ENCODE measurements at regions not wholly inside any gene's neighbourhood (a gene's known extent, or its start where the extent isn't known, plus 50 kb on each side); places are given as distances from the start of the nearest gene placed in this dataset.
"Not testable (repeated sequence)": the region's sequence is repeated elsewhere in the genome, so short reads cannot be mapped to it uniquely, and the experiment has no call there.

GRCh38 chr5:82639393-82640144, 361.4 kb upstream of the RPS23 start:
- DNase-seq: no peak

- no peak for DNase-seq
These were observed 358.4 kb upstream of the RPS23 start for GRCh38 chr5:82636591-82636990.

- no peak for DNase-seq
These were observed 357.6 kb upstream of the RPS23 start for GRCh38 chr5:82635561-82636288.

- no peak for DNase-seq
These were observed 350.3 kb upstream of the RPS23 start for GRCh38 chr5:82628364-82628910.

- DNase-seq: not testable (repeated sequence)
These were observed 348.9 kb upstream of the RPS23 start for GRCh38 chr5:82626905-82627591.

GRCh38 chr5:82626012-82626411, 347.9 kb upstream of the RPS23 start:
- not testable (repeated sequence) for DNase-seq

GRCh38 chr5:82624062-82624461, 345.9 kb upstream of the RPS23 start:
- no peak for DNase-seq

- DNase-seq: no peak
These were observed 344.8 kb upstream of the RPS23 start for GRCh38 chr5:82622711-82623514.

GRCh38 chr5:82622205-82622604, 344.1 kb upstream of the RPS23 start:
- DNase-seq: no peak

- DNase-seq: no peak
These were observed 342.9 kb upstream of the RPS23 start for GRCh38 chr5:82620957-82621600.

GRCh38 chr5:82619097-82619496, 340.9 kb upstream of the RPS23 start:
- no peak for DNase-seq

GRCh38 chr5:82614706-82615105, 336.6 kb upstream of the RPS23 start:
- no peak for DNase-seq

GRCh38 chr5:82613891-82614290, 335.7 kb upstream of the RPS23 start:
- DNase-seq: no peak

- DNase-seq: no peak
These were observed 332.5 kb upstream of the RPS23 start for GRCh38 chr5:82610686-82611085.

GRCh38 chr5:82605441-82605973, 327.4 kb upstream of the RPS23 start:
- no peak for DNase-seq

GRCh38 chr5:82603033-82603987, 325.2 kb upstream of the RPS23 start:
- no peak for DNase-seq

GRCh38 chr5:82601861-82602260, 323.7 kb upstream of the RPS23 start:
- no peak for DNase-seq

- no peak for DNase-seq
These were observed 322.9 kb upstream of the RPS23 start for GRCh38 chr5:82601077-82601476.

GRCh38 chr5:82599692-82600091, 321.5 kb upstream of the RPS23 start:
- DNase-seq: no peak

- DNase-seq: no peak
These were observed 320.9 kb upstream of the RPS23 start for GRCh38 chr5:82599030-82599429.

GRCh38 chr5:82597437-82597836, 319.3 kb upstream of the RPS23 start:
- no peak for DNase-seq
